GM23338 (cell line): ENCODE measurements at regions not wholly inside any gene's neighbourhood (a gene's known extent, or its start where the extent isn't known, plus 50 kb on each side); places are given as distances from the start of the nearest gene placed in this dataset.

Experiments
- ATAC-seq: fragments of 200-7000 bp; cut with Tn5 transposase; 3 replicates; pipeline ENCODE4 v1.9.1; 2020
- DNase-seq: peaks from one replicate; pipeline ENCODE4 v3.0.0-alpha.2; 2015; ENCODE audit warnings: low spot score
- H2AFZ ChIP-seq: fragments of 200-600 bp; sonication (generic); 2 replicates; pipeline ENCODE4 v1.8.0; 2016; ENCODE audit warnings: antibody characterized with exemption, mild to moderate bottlenecking, moderate library complexity
- H3F3A ChIP-seq: fragments of 200-600 bp; sonication (generic); replicated peaks from 2 replicates; pipeline ENCODE4 v1.8.0; 2017; ENCODE audit warnings: antibody characterized with exemption, mixed run types, low read depth
- H3K27ac ChIP-seq: fragments of 200-600 bp; sonication (generic); 2 replicates; pipeline ENCODE4 v1.6.1; 2016; ENCODE audit warnings: low read depth
- H3K27me3 ChIP-seq: fragments of 200-600 bp; sonication (generic); 2 replicates; pipeline ENCODE4 v1.8.0; 2016; ENCODE audit warnings: mild to moderate bottlenecking, mixed run types, moderate library complexity; ENCODE audit not compliant: insufficient read depth
- H3K36me3 ChIP-seq: fragments of 200-600 bp; sonication (generic); 2 replicates; pipeline ENCODE4 v1.8.0; 2016; ENCODE audit warnings: mild to moderate bottlenecking; ENCODE audit not compliant: insufficient read depth
- H3K4me1 ChIP-seq: fragments of 200-600 bp; sonication (generic); 2 replicates; pipeline ENCODE4 v1.8.0; 2016; ENCODE audit warnings: mild to moderate bottlenecking, moderate library complexity; ENCODE audit not compliant: insufficient read depth
- H3K4me2 ChIP-seq: fragments of 200-600 bp; sonication (generic); 2 replicates; pipeline ENCODE4 v1.7.1; 2017; ENCODE audit warnings: mixed run types
- H3K4me3 ChIP-seq: fragments of 200-600 bp; sonication (generic); 2 replicates; pipeline ENCODE4 v1.6.1; 2016; ENCODE audit warnings: mixed run types
- H3K79me2 ChIP-seq: fragments of 200-600 bp; sonication (generic); replicated peaks from 2 replicates; pipeline ENCODE4 v1.8.0; 2017; ENCODE audit warnings: mild to moderate bottlenecking; ENCODE audit not compliant: insufficient read depth
- H3K9me2 ChIP-seq: fragments of 200-600 bp; sonication (generic); 2 replicates; pipeline ENCODE4 v1.8.0; 2017; ENCODE audit not compliant: insufficient read depth
- H4K20me1 ChIP-seq: fragments of 200-600 bp; sonication (generic); replicated peaks from 2 replicates; pipeline ENCODE4 v1.8.0; 2017; ENCODE audit warnings: mild to moderate bottlenecking; ENCODE audit not compliant: insufficient read depth
- H3K27ac Mint-ChIP-seq: 2 replicates; pipeline ENCODE4 v1.8.0; 2020; ENCODE audit warnings: inconsistent platforms, mild to moderate bottlenecking, moderate library complexity, mixed read lengths
- H3K27me3 Mint-ChIP-seq: 3 replicates; pipeline ENCODE4 v1.8.0; 2022; ENCODE audit warnings: low read depth, mild to moderate bottlenecking, moderate library complexity, mixed read lengths, inconsistent platforms; ENCODE audit not compliant: insufficient read depth, poor library complexity
- H3K36me3 Mint-ChIP-seq: 3 replicates; pipeline ENCODE4 v1.8.0; 2021; ENCODE audit warnings: low read depth, mild to moderate bottlenecking, inconsistent platforms, moderate library complexity, mixed read lengths
- H3K4me1 Mint-ChIP-seq: 3 replicates; pipeline ENCODE4 v1.8.0; 2020; ENCODE audit warnings: mild to moderate bottlenecking, inconsistent platforms, mixed read lengths
- H3K4me3 Mint-ChIP-seq: 3 replicates; pipeline ENCODE4 v1.8.0; 2021; ENCODE audit warnings: moderate library complexity, mild to moderate bottlenecking, inconsistent platforms, mixed read lengths
- H3K9me3 Mint-ChIP-seq: 3 replicates; pipeline ENCODE4 v1.8.0; 2020; ENCODE audit warnings: moderate library complexity, mild to moderate bottlenecking, inconsistent platforms, mixed read lengths
- CREB1 ChIP-seq: fragments of 250-450 bp; sonication (Bioruptor Pico); IDR thresholded peaks from 2 replicates; pipeline ENCODE4 v1.5.0; 2020; ENCODE audit warnings: low read depth, mild to moderate bottlenecking, moderate library complexity
- CTCF ChIP-seq, 2 experiments: fragments of 200-600 bp in 1 of 2; sonication (generic) in 1 of 2; conservative IDR thresholded peaks; 2 replicates each; pipeline versions ENCODE4 v1.5.1 to v1.6.1; 2016 to 2017; ENCODE audit warnings: antibody characterized with exemption in 2 of 2, low read depth in 2 of 2, mild to moderate bottlenecking in 2 of 2, moderate library complexity in 1 of 2
- ETS1 ChIP-seq: IDR thresholded peaks from 2 replicates; pipeline ENCODE4 v1.6.1; 2016; ENCODE audit warnings: antibody characterized with exemption
- EZH2 ChIP-seq: fragments of 200-600 bp; sonication (generic); IDR thresholded peaks from one replicate; pipeline ENCODE4 v1.8.0; 2017; ENCODE audit warnings: antibody characterized with exemption, mild to moderate bottlenecking, low read depth; ENCODE audit not compliant: unreplicated experiment
- EZH2phosphoT487 ChIP-seq: fragments of 200-600 bp; sonication (generic); IDR thresholded peaks from one replicate; pipeline ENCODE4 v1.8.1; 2018; ENCODE audit warnings: antibody characterized with exemption; ENCODE audit not compliant: unreplicated experiment
- JUNB ChIP-seq: IDR thresholded peaks from one replicate; pipeline ENCODE4 v1.6.1; 2016; ENCODE audit warnings: antibody characterized with exemption; ENCODE audit not compliant: unreplicated experiment
- NANOG ChIP-seq: IDR thresholded peaks from 2 replicates; pipeline ENCODE4 v1.6.1; 2016; ENCODE audit warnings: antibody characterized with exemption, borderline replicate concordance
- POLR2AphosphoS5 ChIP-seq: IDR thresholded peaks from 2 replicates; pipeline ENCODE4 v1.6.1; 2016; ENCODE audit warnings: antibody characterized with exemption, low read depth
- REST ChIP-seq: IDR thresholded peaks from one replicate; pipeline ENCODE4 v1.6.1; 2018; ENCODE audit warnings: antibody characterized with exemption; ENCODE audit not compliant: unreplicated experiment
- STAT1 ChIP-seq: IDR thresholded peaks from one replicate; pipeline ENCODE4 v1.6.1; 2016; ENCODE audit warnings: antibody characterized with exemption; ENCODE audit not compliant: unreplicated experiment
- ZNF114 ChIP-seq: fragments of 250-450 bp; sonication (Bioruptor Pico); IDR thresholded peaks from 2 replicates; pipeline ENCODE4 v1.5.0; 2020; ENCODE audit warnings: mild to moderate bottlenecking, moderate library complexity
- ZNF331 ChIP-seq: fragments of 250-450 bp; sonication (Bioruptor Pico); IDR thresholded peaks from 2 replicates; pipeline ENCODE4 v1.5.0; 2020; ENCODE audit warnings: low read depth, mild to moderate bottlenecking, moderate library complexity
- ZNF462 ChIP-seq: fragments of 250-450 bp; sonication (Bioruptor Pico); IDR thresholded peaks from 2 replicates; pipeline ENCODE4 v1.5.0; 2020; ENCODE audit warnings: mild to moderate bottlenecking, moderate library complexity

- Histone ChIP-seq H3K4me3 (no peak overlapping the region), H3F3A (0 out of 2 replicates have a peak, but pooled peaks cover 3% of the 10 kb centered on the region), H3K27me3 (no peaks in the 10 kb centered on the region), H3K36me3 (no peaks in the 10 kb centered on the region), H3K9me2 (peaks cover 4% of the 10 kb centered on the region; the same call in 1 of the 2 replicates), H3K4me2 (no peak overlapping the region), H3K79me2 (no peaks in the 10 kb centered on the region), H4K20me1 (no peaks in the 10 kb centered on the region), H2AFZ (no peak overlapping the region), H3K4me1 (no peaks in the 10 kb centered on the region), H3K27ac (no peak overlapping the region)
- TF ChIP-seq EZH2, result no peak
- TF ChIP-seq STAT1, result no peak
- no peak for TF ChIP-seq ZNF462 (CRISPR knock-in tag)
- TF ChIP-seq ETS1, result no peak
- TF ChIP-seq EZH2phosphoT487, result no peak
- no peak for TF ChIP-seq CREB1 (CRISPR knock-in tag)
- no peak for TF ChIP-seq ZNF114 (CRISPR knock-in tag)
- no peak for TF ChIP-seq JUNB
- TF ChIP-seq ZNF331 (CRISPR knock-in tag), result no peak
- no peak for TF ChIP-seq REST
- no peak for TF ChIP-seq CTCF (conservative IDR thresholded peaks at IDR 0.05; ENCODE audit: low read depth in 2 of 2)
- TF ChIP-seq POLR2AphosphoS5, result no peak
- TF ChIP-seq NANOG, result no peak
- Mint-ChIP-seq H3K4me1 (peaks cover 4% of the 10 kb centered on the region), H3K27me3 (peaks cover 3% of the 10 kb centered on the region), H3K4me3 (no peak overlapping the region), H3K9me3 (no peaks in the 10 kb centered on the region), H3K27ac (no peak overlapping the region), H3K36me3 (no peaks in the 10 kb centered on the region)
- DNase-seq (no peak), ATAC-seq (no peak)
Observed at GRCh38 chr1:29824511-29825273, 588.4 kb downstream of the PTPRU start.
